ENCODE measurements at regions not wholly inside any gene's neighbourhood (a gene's known extent, or its start where the extent isn't known, plus 50 kb on each side); places are given as distances from the start of the nearest gene placed in this dataset.

DNA sequence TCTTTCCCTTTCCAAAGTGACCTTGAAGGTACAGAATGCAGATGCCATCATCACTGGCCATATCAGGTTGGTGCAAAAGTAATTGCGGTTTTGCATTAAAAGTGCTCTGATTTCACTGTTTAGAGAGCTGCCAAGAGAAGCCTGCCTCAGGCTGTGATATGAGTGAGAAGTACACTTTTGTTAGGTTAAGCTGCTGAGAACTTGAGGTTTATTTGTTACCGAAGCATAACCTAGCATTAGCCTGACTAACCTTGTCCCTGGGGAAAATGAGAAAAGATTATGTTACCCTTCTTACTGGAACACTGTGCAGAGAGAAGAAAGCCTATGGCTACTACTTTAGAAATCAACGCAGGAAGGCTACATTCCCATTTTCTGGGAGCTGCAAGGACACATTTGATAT lies 70.5 kb upstream of the RBM24 start:
- TF ChIP-seq EZH2 (IDR thresholded peaks at IDR 0.05; ENCODE audit: low read depth, unreplicated experiment) (no peak), POLR2AphosphoS5 (IDR thresholded peaks at IDR 0.05; ENCODE audit: low read depth) (no peak), CREB1 (CRISPR knock-in tag; IDR thresholded peaks at IDR 0.05; ENCODE audit: low read depth) (no peak), JUNB (IDR thresholded peaks at IDR 0.05; ENCODE audit: unreplicated experiment) (no peak), EZH2phosphoT487 (IDR thresholded peaks at IDR 0.05; ENCODE audit: unreplicated experiment) (no peak), ZNF331 (CRISPR knock-in tag; IDR thresholded peaks at IDR 0.05; ENCODE audit: low read depth) (no peak)
- TF ChIP-seq, protein P1, sequence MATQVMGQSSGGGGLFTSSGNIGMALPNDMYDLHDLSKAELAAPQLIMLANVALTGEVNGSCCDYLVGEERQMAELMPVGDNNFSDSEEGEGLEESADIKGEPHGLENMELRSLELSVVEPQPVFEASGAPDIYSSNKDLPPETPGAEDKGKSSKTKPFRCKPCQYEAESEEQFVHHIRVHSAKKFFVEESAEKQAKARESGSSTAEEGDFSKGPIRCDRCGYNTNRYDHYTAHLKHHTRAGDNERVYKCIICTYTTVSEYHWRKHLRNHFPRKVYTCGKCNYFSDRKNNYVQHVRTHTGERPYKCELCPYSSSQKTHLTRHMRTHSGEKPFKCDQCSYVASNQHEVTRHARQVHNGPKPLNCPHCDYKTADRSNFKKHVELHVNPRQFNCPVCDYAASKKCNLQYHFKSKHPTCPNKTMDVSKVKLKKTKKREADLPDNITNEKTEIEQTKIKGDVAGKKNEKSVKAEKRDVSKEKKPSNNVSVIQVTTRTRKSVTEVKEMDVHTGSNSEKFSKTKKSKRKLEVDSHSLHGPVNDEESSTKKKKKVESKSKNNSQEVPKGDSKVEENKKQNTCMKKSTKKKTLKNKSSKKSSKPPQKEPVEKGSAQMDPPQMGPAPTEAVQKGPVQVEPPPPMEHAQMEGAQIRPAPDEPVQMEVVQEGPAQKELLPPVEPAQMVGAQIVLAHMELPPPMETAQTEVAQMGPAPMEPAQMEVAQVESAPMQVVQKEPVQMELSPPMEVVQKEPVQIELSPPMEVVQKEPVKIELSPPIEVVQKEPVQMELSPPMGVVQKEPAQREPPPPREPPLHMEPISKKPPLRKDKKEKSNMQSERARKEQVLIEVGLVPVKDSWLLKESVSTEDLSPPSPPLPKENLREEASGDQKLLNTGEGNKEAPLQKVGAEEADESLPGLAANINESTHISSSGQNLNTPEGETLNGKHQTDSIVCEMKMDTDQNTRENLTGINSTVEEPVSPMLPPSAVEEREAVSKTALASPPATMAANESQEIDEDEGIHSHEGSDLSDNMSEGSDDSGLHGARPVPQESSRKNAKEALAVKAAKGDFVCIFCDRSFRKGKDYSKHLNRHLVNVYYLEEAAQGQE (IDR thresholded peaks at IDR 0.05; ENCODE audit: unreplicated experiment), result no peak
- TF ChIP-seq, protein P2, sequence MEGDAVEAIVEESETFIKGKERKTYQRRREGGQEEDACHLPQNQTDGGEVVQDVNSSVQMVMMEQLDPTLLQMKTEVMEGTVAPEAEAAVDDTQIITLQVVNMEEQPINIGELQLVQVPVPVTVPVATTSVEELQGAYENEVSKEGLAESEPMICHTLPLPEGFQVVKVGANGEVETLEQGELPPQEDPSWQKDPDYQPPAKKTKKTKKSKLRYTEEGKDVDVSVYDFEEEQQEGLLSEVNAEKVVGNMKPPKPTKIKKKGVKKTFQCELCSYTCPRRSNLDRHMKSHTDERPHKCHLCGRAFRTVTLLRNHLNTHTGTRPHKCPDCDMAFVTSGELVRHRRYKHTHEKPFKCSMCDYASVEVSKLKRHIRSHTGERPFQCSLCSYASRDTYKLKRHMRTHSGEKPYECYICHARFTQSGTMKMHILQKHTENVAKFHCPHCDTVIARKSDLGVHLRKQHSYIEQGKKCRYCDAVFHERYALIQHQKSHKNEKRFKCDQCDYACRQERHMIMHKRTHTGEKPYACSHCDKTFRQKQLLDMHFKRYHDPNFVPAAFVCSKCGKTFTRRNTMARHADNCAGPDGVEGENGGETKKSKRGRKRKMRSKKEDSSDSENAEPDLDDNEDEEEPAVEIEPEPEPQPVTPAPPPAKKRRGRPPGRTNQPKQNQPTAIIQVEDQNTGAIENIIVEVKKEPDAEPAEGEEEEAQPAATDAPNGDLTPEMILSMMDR (conservative IDR thresholded peaks at IDR 0.05; ENCODE audit: low read depth in 2 of 2), result no peak
